Pancreas (tissue), 10 donors: ENCODE measurements at regions not wholly inside any gene's neighbourhood (a gene's known extent, or its start where the extent isn't known, plus 50 kb on each side); places are given as distances from the start of the nearest gene placed in this dataset.

ENCODE experiments used
- ATAC-seq, 4 donors: fragments of 200-7000 bp; cut with Tn5 transposase; one replicate each; pipeline versions ENCODE4 v1.8.0 to v1.9.1; 2020; ENCODE audit warnings: mild to moderate bottlenecking in 4 of 4, moderate library complexity in 4 of 4
- DNase-seq, 6 donors: peaks; one replicate each; pipeline ENCODE4 v3.0.0-alpha.2; 2020
- FAIRE-seq: peaks from 2 replicates; lab custom pipeline; 2012; peaks lifted over from hg19 to GRCh38; lab: Jason Lieb, UNC
- H3K27ac ChIP-seq, 4 donors: fragments of 200-600 bp; sonication (generic); 1 replicate in 3 of 4; 2 replicates in 1 of 4; pipeline versions ENCODE4 v1.5.0 to v1.8.0; 2020
- H3K27me3 ChIP-seq, 4 donors: fragments of 200-600 bp; one replicate each; pipeline ENCODE4 v1.8.0; 2021
- H3K36me3 ChIP-seq, 3 donors: fragments of 200-600 bp; sonication (generic) in 1 of 3; one replicate each; pipeline versions ENCODE4 v1.5.0 to v1.8.0; 2020 to 2021
- H3K4me1 ChIP-seq, 3 donors: fragments of 200-600 bp; one replicate each; pipeline ENCODE4 v1.8.0; 2021
- H3K4me3 ChIP-seq, 4 donors: fragments of 200-600 bp; sonication (generic) in 2 of 4; one replicate each; pipeline versions ENCODE4 v1.5.0 to v1.8.0; 2020 to 2021
- H3K9me3 ChIP-seq, 4 donors: fragments of 200-600 bp; one replicate each; pipeline ENCODE4 v1.8.0; 2021
- WGBS, 2 donors: extraction: QIAGEN DNeasy Blood & Tissue Kit; methylation state at CpG; one replicate each; pipeline ENCODE4 v1.1.7; 2013; 5-methylcytosine and 5-hydroxymethylcytosine counted together
- intact Hi-C, 3 donors: fragments of 100-400 bp; cut with DNase I; formaldehyde crosslinking; loops; one replicate each; pipeline versions ENCODE4 v1.11.1 to v1.14.2; 2022
- TF ChIP-seq, protein P1 (sequence below), 4 donors: fragments of 200-600 bp; sonication (generic) in 3 of 4; IDR thresholded peaks; one replicate each; pipeline versions ENCODE4 v1.5.0 to v1.8.0; 2021; ENCODE audit warnings: antibody characterized with exemption in 4 of 4
- donor health status: healthy with polysubstance abuse.
- donor health status: DM: no; HTN: no; CAD: no; lungs with moderate emphysema.
- donor health status: DM: no; HTN: no; CAD: no.
- donor health status: control.
- donor health status: control.
- donor health status: Bipolar disorder and iron deficiency.
- donor health status: DM: yes; HTN: yes; CAD: no.
- donor health status: DM: no; HTN: no; CAD: no.
- donor health status: DM: no; HTN: no; CAD: no.
- donor health status: DM: yes; HTN: yes; CAD: no.

DNA sequence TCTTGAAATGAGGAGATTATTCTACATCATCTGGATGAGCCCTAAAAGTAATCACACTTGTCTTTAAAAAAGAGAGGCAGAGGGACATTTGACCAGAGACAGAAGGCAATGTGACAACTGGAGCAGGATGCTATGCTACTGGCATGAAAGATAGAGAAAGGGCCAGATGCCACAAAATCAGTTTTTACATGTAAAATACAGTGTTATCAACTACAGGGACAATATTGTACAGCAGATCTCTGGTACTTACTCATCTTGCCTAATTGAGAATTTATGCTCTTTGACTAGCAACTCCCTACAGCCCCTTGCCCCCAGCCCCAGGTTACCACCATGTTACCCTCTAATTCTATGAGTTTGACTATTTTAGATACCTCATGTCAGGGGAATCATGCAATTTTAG lies 633.4 kb downstream of the LTN1 start:
- H3K27ac ChIP-seq = no peak overlapping the region
- ATAC-seq = no peak
- no peak for DNase-seq
- no peaks in the 10 kb centered on the region for H3K9me3 ChIP-seq
- no peaks in the 10 kb centered on the region for H3K36me3 ChIP-seq
- H3K4me3 ChIP-seq = no peak overlapping the region
- FAIRE-seq = no peak
- intact Hi-C loops = no loop called here
- H3K4me1 ChIP-seq = no peaks in the 10 kb centered on the region
- no peaks in the 10 kb centered on the region for H3K27me3 ChIP-seq
- TF ChIP-seq, protein P1, sequence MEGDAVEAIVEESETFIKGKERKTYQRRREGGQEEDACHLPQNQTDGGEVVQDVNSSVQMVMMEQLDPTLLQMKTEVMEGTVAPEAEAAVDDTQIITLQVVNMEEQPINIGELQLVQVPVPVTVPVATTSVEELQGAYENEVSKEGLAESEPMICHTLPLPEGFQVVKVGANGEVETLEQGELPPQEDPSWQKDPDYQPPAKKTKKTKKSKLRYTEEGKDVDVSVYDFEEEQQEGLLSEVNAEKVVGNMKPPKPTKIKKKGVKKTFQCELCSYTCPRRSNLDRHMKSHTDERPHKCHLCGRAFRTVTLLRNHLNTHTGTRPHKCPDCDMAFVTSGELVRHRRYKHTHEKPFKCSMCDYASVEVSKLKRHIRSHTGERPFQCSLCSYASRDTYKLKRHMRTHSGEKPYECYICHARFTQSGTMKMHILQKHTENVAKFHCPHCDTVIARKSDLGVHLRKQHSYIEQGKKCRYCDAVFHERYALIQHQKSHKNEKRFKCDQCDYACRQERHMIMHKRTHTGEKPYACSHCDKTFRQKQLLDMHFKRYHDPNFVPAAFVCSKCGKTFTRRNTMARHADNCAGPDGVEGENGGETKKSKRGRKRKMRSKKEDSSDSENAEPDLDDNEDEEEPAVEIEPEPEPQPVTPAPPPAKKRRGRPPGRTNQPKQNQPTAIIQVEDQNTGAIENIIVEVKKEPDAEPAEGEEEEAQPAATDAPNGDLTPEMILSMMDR (IDR thresholded peaks at IDR 0.05) = no peak

DNA sequence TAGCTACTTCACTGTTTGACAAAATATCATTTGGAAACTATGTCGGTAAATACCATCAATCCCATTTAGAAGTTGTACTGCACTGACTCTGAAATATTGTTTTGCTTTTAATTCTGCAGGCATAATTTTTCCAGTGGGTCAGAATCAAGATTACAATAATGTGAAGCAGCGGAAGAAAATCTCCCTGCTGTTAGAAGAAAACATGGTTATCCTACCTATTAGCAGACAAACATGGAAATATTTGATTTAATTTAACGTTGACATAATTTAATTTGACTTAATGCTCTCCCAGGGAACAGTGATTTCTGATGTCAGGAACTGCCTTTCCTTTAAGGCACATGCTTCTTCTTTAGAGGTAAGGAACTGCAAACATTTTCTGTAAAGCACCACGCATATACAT lies 634.0 kb downstream of the LTN1 start:
- Histone ChIP-seq H3K4me1 (no peaks in the 10 kb centered on the region), H3K9me3 (no peaks in the 10 kb centered on the region), H3K27me3 (peaks cover 0 to 3% (median 0%) of the 10 kb centered on the region in 4 donors), H3K36me3 (no peaks in the 10 kb centered on the region), H3K27ac (no peak overlapping the region), H3K4me3 (no peak overlapping the region)
- FAIRE-seq (no peak), ATAC-seq (no peak), DNase-seq (no peak)
- TF ChIP-seq, protein P1 (IDR thresholded peaks at IDR 0.05) = no peak
- intact Hi-C loops = no loop called here
- WGBS, 2 donors = 74 to 85% methylated on average over 4 of the region's 4 CpGs

DNA sequence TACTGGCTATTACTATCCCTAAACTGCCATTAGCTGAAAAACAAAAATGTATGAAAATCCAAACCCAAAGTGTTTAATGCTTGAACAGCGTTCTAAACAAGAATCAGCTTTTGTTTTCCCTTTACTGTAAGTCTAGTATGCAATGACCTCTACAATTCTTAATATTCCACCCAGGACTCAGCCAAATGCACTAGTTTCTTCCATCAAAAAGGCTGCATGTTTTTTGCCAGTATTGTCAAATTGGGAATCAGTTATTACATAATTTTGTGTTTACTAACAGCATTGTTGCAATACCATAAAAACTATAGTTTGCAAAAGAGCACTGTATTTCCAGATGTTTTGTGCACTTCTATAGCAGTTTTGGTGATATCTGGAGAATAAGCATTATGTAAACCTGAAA lies 634.5 kb downstream of the LTN1 start:
- no peak for FAIRE-seq
- no peak for ATAC-seq
- TF ChIP-seq, protein P1 (IDR thresholded peaks at IDR 0.05) = no peak

DNA sequence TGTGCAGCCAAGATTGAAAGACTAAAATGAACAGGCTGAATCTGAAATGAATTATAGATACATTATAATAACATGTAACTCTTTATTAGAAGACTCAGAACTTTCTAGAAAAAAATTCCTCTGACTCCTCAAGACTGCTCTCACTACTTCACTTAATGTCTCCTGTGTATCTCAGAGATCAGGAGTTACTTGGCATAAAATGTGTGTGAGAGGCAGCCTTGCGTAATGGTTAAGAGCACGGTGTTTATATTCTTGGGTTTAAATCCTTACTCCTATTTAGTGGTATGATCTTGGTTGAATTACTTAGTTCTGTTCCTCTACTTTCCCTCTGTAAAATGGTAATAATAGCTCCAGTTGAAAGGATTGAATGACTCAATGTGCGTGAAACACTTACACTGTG lies 634.9 kb downstream of the LTN1 start:
- 94 to 96% methylated on average over 3 of the region's 3 CpGs for WGBS, 2 donors
- no peaks in the 10 kb centered on the region for H3K36me3 ChIP-seq
- H3K4me3 ChIP-seq = no peak overlapping the region
- peaks cover 0 to 3% (median 0%) of the 10 kb centered on the region in 4 donors for H3K27me3 ChIP-seq
- H3K4me1 ChIP-seq = no peaks in the 10 kb centered on the region
- FAIRE-seq = no peak
- H3K27ac ChIP-seq = no peak overlapping the region
- intact Hi-C loops = no loop called here
- H3K9me3 ChIP-seq = no peaks in the 10 kb centered on the region
- ATAC-seq = no peak
- TF ChIP-seq, protein P1 (IDR thresholded peaks at IDR 0.05) = no peak
- DNase-seq = no peak

More for the DNA sequence above, 634.5 kb downstream of the LTN1 start:
- H3K36me3 ChIP-seq = no peaks in the 10 kb centered on the region
- H3K4me1 ChIP-seq = no peaks in the 10 kb centered on the region
- 75 to 82% methylated on average over 1 of the region's 1 CpG for WGBS, 2 donors
- no peaks in the 10 kb centered on the region for H3K9me3 ChIP-seq
- peaks cover 0 to 3% (median 0%) of the 10 kb centered on the region in 4 donors for H3K27me3 ChIP-seq
- H3K27ac ChIP-seq = no peak overlapping the region
- DNase-seq = no peak
- no peak overlapping the region for H3K4me3 ChIP-seq
- intact Hi-C loops = no loop called here

DNA sequence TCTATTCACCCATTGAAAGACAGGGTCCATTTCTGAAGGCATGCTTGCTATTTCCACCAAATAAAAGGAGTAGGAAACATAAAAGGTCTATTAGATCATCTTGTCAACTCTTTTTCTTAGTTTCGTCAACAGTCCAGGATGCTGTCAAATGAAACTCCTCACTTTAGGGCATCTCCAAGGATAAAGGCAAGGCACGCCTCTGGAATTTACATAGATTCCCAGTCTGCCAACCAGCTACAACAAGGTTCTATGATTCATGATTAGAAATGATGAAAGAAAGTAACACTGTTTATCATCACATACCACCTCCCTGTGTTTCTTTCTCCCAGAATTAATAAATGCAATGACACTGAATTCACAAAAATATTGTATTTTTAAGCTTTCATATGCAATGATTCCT lies 636.3 kb downstream of the LTN1 start:
- H3K27me3 ChIP-seq = peaks cover 0 to 3% (median 0%) of the 10 kb centered on the region in 4 donors
- TF ChIP-seq, protein P1 (IDR thresholded peaks at IDR 0.05) = no peak
- H3K9me3 ChIP-seq = no peaks in the 10 kb centered on the region
- no peaks in the 10 kb centered on the region for H3K4me1 ChIP-seq
- no peaks in the 10 kb centered on the region for H3K36me3 ChIP-seq
- no peak for DNase-seq
- no peak for ATAC-seq
- intact Hi-C loops = no loop called here
- WGBS, 2 donors = 80 to 92% methylated on average over 2 of the region's 2 CpGs
- no peak overlapping the region for H3K4me3 ChIP-seq
- FAIRE-seq = no peak
- no peak overlapping the region for H3K27ac ChIP-seq
